Stomach (tissue), 4 donors: ENCODE measurements at regions not wholly inside any gene's neighbourhood (a gene's known extent, or its start where the extent isn't known, plus 50 kb on each side); places are given as distances from the start of the nearest gene placed in this dataset.

Experiments
- EP300 ChIP-seq: sonication (generic); formaldehyde crosslinking; IDR thresholded peaks from one replicate; pipeline ENCODE4 v1.6.1; 2017; ENCODE audit warnings: antibody characterized with exemption
- POLR2A ChIP-seq, 4 donors: fragments of 450-650 bp; IDR thresholded peaks; one replicate each; pipeline ENCODE4 v1.6.1; 2016; ENCODE audit warnings: antibody characterized with exemption in 4 of 4, control low read depth in 2 of 4, mild to moderate bottlenecking in 1 of 4, moderate library complexity in 1 of 4
- POLR2AphosphoS5 ChIP-seq, 3 donors: sonication (generic); formaldehyde crosslinking; IDR thresholded peaks; one replicate each; pipeline ENCODE4 v1.6.1; 2016; ENCODE audit warnings: antibody characterized with exemption in 3 of 3
- TF ChIP-seq, protein P1 (sequence below), 7 experiments: fragments of 450-650 bp in 4 of 7; fragments of 200-600 bp in 3 of 7; sonication (generic) in 3 of 7; IDR thresholded peaks; one replicate each; pipeline ENCODE4 v1.5.1; 2016 to 2019; ENCODE audit warnings: antibody characterized with exemption in 7 of 7, control low read depth in 2 of 7, mild to moderate bottlenecking in 1 of 7

DNA sequence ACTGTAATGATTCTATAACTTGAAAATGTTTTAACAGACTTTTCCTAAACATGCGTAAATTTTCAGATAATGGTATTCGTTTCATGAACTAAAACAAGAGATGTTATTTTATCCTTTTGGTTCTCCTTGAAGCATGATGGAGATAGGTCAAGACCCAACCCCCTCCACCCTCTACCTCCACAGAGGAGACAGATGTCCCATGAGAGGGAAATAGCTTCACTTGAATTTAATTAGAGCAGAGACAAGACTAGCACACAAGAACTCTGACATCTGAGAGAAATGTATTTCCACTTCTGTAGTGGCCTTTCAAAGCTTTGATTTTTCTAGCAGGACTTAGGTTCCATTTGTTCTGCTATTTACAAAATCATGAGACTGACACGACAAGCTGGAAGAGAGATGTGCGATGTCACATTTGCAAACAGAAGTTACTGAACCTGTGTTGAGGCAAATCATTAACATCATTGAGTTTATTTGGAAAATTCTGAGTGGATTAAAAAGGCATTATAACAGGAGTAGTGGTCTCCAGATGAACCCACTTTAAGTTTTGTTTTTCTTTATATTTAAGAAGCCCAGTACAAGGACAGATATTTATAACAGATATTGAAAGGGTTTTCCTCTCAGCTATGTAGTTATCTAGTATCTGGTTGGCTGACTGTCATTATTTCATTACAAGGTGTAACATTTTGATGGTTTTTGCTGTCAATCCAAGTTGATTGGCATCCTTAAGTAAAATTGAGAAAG, 276.2 kb downstream of the ASXL3 start:
- TF ChIP-seq, protein P1, sequence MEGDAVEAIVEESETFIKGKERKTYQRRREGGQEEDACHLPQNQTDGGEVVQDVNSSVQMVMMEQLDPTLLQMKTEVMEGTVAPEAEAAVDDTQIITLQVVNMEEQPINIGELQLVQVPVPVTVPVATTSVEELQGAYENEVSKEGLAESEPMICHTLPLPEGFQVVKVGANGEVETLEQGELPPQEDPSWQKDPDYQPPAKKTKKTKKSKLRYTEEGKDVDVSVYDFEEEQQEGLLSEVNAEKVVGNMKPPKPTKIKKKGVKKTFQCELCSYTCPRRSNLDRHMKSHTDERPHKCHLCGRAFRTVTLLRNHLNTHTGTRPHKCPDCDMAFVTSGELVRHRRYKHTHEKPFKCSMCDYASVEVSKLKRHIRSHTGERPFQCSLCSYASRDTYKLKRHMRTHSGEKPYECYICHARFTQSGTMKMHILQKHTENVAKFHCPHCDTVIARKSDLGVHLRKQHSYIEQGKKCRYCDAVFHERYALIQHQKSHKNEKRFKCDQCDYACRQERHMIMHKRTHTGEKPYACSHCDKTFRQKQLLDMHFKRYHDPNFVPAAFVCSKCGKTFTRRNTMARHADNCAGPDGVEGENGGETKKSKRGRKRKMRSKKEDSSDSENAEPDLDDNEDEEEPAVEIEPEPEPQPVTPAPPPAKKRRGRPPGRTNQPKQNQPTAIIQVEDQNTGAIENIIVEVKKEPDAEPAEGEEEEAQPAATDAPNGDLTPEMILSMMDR (IDR thresholded peaks at IDR 0.05): no peak
- TF ChIP-seq POLR2A (IDR thresholded peaks at IDR 0.05) (no peak), POLR2AphosphoS5 (IDR thresholded peaks at IDR 0.05) (no peak), EP300 (no peak)
